ENCODE measurements at regions not wholly inside any gene's neighbourhood (a gene's known extent, or its start where the extent isn't known, plus 50 kb on each side); places are given as distances from the start of the nearest gene placed in this dataset.

DNA sequence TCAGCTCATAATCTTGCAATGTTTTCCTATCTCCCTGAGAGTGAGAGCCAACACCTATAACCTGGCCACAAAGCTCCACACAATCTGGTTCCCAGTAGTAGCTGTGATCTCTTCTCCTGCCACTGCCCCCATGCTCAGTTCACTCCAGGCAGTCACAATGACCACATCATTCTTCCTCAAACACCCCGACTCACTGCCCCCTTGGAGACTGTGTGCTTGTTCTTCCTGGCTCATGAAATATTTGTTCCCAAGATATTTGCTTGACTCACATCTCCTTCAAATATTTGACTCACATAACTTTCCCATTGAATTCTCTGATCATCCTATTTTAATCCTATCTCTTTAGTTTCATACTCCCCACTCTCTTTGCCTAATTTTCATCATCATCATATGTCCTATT, 173.7 kb downstream of the AREG start:
- TF ChIP-seq, protein P1, sequence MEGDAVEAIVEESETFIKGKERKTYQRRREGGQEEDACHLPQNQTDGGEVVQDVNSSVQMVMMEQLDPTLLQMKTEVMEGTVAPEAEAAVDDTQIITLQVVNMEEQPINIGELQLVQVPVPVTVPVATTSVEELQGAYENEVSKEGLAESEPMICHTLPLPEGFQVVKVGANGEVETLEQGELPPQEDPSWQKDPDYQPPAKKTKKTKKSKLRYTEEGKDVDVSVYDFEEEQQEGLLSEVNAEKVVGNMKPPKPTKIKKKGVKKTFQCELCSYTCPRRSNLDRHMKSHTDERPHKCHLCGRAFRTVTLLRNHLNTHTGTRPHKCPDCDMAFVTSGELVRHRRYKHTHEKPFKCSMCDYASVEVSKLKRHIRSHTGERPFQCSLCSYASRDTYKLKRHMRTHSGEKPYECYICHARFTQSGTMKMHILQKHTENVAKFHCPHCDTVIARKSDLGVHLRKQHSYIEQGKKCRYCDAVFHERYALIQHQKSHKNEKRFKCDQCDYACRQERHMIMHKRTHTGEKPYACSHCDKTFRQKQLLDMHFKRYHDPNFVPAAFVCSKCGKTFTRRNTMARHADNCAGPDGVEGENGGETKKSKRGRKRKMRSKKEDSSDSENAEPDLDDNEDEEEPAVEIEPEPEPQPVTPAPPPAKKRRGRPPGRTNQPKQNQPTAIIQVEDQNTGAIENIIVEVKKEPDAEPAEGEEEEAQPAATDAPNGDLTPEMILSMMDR (IDR thresholded peaks at IDR 0.05; ENCODE audit: insufficient read depth, low read depth, low read length, missing control alignments), result no peak
- peak; percentile 51 for DNase-seq (ENCODE audit: low read depth)
- no peak overlapping the region for H3K4me3 ChIP-seq (ENCODE audit: low read length)

DNA sequence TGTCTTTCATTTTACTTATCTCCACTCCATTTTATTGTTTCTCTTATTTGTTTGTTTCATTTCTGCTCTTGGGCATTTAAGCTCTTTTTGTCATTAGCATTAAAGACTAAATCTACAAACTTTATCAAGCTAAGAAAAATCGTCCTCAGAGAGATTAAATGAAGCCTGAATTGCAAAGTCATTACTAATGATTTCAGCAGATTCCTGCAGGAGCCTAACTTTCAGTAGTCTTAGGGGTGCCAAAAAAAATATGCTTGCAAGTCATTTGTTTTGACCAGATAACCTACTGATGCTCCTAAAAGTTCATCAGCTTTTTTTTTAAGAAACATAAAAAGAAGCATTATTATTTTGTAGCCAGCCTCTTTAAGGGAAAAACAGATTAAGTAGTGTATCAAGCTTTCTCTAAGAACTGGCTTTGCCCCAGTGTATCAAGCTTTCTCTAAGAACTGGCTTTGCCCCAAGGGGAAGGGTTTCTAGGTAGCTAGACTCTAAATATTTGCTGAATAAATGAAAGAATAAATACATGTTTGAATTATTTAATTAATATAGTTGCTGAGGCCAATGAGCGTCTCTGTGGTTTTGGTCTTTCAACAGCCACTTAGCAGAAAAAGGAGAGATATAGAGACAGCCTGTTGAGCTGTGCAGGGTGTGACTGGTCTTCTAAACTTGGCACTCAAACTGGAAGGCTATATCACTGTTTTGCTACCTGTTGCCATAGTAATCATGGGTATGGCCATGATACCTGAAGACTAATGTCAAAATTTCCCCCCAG, 174.2 kb downstream of the BTC start:
- no peak overlapping the region for H3K4me3 ChIP-seq (ENCODE audit: low read length)
- TF ChIP-seq, protein P1 (IDR thresholded peaks at IDR 0.05; ENCODE audit: insufficient read depth, low read depth, low read length, missing control alignments), result no peak
- no peak for DNase-seq (ENCODE audit: low read depth)

DNA sequence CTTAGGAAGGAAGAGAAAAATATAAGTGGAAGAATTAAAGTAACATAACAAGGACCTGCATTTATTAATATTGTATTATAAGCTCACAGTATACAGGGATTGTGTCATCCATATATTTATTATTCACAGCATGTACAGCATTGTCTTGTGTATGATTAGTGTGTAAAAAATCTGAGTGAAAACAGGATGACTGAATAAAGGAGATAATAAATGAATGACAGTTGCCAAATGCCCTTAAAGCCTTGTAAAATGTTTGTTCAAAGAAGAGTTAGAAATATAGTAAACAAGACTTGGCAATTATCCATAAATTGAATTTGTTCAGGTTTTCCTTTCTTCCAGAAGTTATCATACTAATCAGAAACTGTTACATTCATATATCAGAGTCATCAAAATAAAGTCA, 172.7 kb downstream of the BTC start:
- peak; percentile 41 for DNase-seq (ENCODE audit: low read depth)
- H3K4me3 ChIP-seq (ENCODE audit: low read length), result no peak overlapping the region
- TF ChIP-seq, protein P1 (IDR thresholded peaks at IDR 0.05; ENCODE audit: insufficient read depth, low read depth, low read length, missing control alignments), result no peak

DNA sequence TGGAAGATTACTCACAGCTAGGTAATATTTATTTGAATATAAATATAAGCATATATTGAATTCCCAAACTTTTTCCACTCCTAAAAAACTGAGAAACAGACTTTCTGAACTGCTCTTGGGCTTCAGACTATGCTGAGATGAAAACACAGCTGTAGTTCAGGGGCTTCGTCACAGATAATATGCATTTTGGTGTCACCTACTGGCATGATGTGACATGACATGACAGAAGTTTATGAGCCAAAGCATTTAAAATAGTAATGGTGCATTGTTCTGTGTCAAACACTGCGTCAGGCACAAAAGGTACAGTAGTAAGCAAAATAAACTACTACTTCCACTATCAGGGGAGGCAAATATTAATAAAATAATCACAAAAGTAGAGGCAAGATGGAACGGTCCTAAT, 171.3 kb downstream of the BTC start:
- H3K4me3 ChIP-seq (ENCODE audit: low read length), result no peak overlapping the region
- peak; percentile 60 for DNase-seq (ENCODE audit: low read depth)
- TF ChIP-seq, protein P1 (IDR thresholded peaks at IDR 0.05; ENCODE audit: insufficient read depth, low read depth, low read length, missing control alignments), result peak; percentile 49

DNA sequence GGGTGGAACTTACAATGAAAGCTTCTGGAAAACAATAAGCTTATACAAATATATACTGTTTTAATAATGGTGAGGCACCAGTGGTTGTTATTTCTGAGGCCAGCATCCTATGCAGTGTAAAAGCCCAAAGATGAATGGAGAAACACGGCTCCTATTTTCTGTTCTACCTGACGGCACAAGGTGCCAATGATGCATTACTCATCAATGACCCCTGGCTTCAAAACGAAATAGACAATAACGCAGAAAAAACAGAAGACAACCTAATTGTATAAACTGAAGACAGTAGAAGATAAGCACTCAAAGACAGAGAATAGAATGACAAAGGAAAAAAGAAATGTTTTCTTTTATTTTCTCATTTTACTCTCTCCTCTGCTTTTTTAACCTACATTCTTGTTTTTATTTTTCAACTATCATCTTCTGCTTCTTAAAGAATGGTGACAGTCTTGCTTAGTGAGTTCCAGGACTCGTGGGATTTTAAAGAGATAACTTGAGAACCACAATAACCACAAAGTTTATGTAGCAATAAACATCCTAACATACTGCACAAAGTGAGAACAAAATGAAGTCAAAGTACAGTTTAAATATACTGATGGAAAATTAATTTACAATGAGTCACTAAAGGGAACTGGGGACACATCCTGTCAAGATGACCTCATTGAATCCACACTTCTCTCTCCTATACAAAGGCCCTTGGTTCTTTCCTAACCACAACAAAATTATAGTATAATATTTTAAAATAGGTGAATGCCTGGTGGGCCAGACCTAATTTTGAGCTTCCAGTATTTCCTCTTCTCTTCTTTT, 169.8 kb downstream of the BTC start:
- no peak overlapping the region for H3K4me3 ChIP-seq (ENCODE audit: low read length)
- DNase-seq (ENCODE audit: low read depth), result peak; percentile 80
- TF ChIP-seq, protein P1 (IDR thresholded peaks at IDR 0.05; ENCODE audit: insufficient read depth, low read depth, low read length, missing control alignments), result no peak

DNA sequence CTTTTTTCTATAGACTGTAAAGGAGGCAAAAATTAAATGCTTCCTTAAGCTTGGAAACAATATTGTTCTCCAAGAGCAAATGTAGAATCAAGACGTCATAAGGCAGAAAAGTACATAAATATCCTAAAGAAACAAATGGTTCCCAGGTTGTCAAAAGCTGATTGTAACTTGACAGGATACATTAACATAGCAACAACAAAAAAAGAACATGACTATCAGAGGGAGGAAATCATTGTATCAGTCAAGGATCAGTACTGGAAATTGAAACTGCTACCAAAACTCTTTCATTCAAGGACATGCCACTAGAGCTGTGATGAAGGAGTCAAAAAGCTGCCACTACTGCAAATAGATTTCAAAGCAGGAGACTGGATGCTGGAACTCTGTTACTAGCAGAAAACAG, 168.3 kb downstream of the BTC start:
- TF ChIP-seq, protein P1 (IDR thresholded peaks at IDR 0.05; ENCODE audit: insufficient read depth, low read depth, low read length, missing control alignments), result no peak
- DNase-seq (ENCODE audit: low read depth), result no peak
- no peak overlapping the region for H3K4me3 ChIP-seq (ENCODE audit: low read length)

All from epithelial cell of esophagus (primary cell).